Loucy (cell line): ENCODE measurements at regions not wholly inside any gene's neighbourhood (a gene's known extent, or its start where the extent isn't known, plus 50 kb on each side); places are given as distances from the start of the nearest gene placed in this dataset.
"Not testable (repeated sequence)": the region's sequence is repeated elsewhere in the genome, so short reads cannot be mapped to it uniquely, and the experiment has no call there.

Source experiments
- H2AFZ ChIP-seq: fragments of 200-600 bp; sonication (generic); 2 replicates; pipeline ENCODE4 v1.6.0; 2016; ENCODE audit warnings: antibody characterized with exemption, mild to moderate bottlenecking, low read length, moderate library complexity
- H3F3A ChIP-seq: fragments of 200-600 bp; 2 replicates; pipeline ENCODE4 v1.6.0; 2016; ENCODE audit warnings: antibody characterized with exemption, low read depth, mild to moderate bottlenecking
- H3K27me3 ChIP-seq: fragments of 200-600 bp; sonication (generic); 2 replicates; pipeline ENCODE4 v1.6.1; 2014; ENCODE audit warnings: low read length, mild to moderate bottlenecking; ENCODE audit not compliant: insufficient read depth, poor library complexity, severe bottlenecking
- H3K36me3 ChIP-seq: fragments of 200-600 bp; sonication (generic); 2 replicates; pipeline ENCODE4 v1.6.1; 2016; ENCODE audit warnings: low read length; ENCODE audit not compliant: insufficient read depth
- H3K4me1 ChIP-seq: fragments of 200-600 bp; sonication (generic); 2 replicates; pipeline ENCODE4 v1.5.1; 2014; ENCODE audit warnings: low read length, mild to moderate bottlenecking; ENCODE audit not compliant: insufficient read depth, poor library complexity, severe bottlenecking
- H3K4me2 ChIP-seq: fragments of 200-600 bp; sonication (generic); 2 replicates; pipeline ENCODE4 v1.6.0; 2014; ENCODE audit warnings: antibody characterized with exemption, low read length, low read depth, mild to moderate bottlenecking; ENCODE audit not compliant: poor library complexity, severe bottlenecking
- H3K4me3 ChIP-seq: fragments of 200-600 bp; sonication (generic); 2 replicates; pipeline ENCODE4 v1.5.1; 2014; ENCODE audit warnings: low read length, mild to moderate bottlenecking, mixed read lengths; ENCODE audit not compliant: poor library complexity, severe bottlenecking
- H3K79me2 ChIP-seq: fragments of 200-600 bp; sonication (generic); 2 replicates; pipeline ENCODE4 v1.6.1; 2014; ENCODE audit warnings: low read length; ENCODE audit not compliant: insufficient read depth
- H3K9ac ChIP-seq: fragments of 200-600 bp; sonication (generic); 2 replicates; pipeline ENCODE4 v1.6.0; 2014; ENCODE audit warnings: mild to moderate bottlenecking, low read depth, low read length, moderate library complexity; ENCODE audit not compliant: poor library complexity, severe bottlenecking
- H3K9me2 ChIP-seq: fragments of 200-600 bp; sonication (generic); replicated peaks from 2 replicates; pipeline ENCODE4 v1.6.1; 2016; ENCODE audit warnings: low read depth, low read length, mixed read lengths
- H3K9me3 ChIP-seq: fragments of 200-600 bp; sonication (generic); 2 replicates; pipeline ENCODE4 v1.6.1; 2014; ENCODE audit warnings: mild to moderate bottlenecking, antibody characterized with exemption, low read length, low read depth; ENCODE audit not compliant: insufficient read depth
- H4K20me1 ChIP-seq: fragments of 200-600 bp; sonication (generic); 2 replicates; pipeline ENCODE4 v1.6.0; 2014; ENCODE audit warnings: antibody characterized with exemption, low read length, mild to moderate bottlenecking; ENCODE audit not compliant: insufficient read depth, poor library complexity, severe bottlenecking
- CTCF ChIP-seq: fragments of 200-600 bp; sonication (generic); conservative IDR thresholded peaks from 2 replicates; pipeline ENCODE4 v1.5.1; 2014; ENCODE audit warnings: mild to moderate bottlenecking, antibody characterized with exemption, low read length
- EZH2phosphoT487 ChIP-seq: fragments of 200-600 bp; IDR thresholded peaks from 2 replicates; pipeline ENCODE4 v1.6.1; 2018; ENCODE audit warnings: antibody characterized with exemption, mild to moderate bottlenecking, moderate library complexity, borderline replicate concordance

DNA sequence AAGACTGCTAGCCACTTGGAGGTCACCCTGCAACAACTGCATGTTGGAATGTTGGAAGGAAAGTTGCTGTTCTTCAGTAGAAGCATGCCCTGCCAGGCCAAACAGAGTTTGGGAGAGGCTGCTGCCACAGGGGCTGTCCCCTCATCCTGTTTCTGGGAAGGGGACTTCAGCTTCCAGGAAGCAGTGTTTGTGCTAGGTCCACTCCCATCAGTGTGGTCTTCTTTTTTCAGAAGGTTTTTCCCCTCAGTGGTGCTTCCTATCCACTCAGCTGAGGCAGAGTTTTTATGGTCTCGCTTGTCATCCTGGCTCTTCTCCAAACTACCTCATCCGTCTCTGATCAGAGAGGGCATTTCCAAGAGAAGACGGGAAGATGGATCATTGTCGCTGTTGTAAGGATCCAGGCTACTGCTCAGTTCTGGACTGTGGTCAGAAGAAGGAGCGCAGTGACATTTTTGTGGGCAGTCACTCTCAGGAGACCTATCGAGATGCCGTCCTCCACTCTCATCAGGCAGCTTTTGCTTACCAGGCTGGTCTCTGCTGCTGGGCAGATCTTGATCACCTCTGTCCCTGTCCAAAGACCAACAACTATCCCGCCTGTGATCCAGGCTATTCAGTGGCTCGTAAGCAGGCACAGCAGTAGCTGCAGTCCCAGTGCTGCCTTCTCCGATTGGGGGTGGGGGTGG lies 97.8 kb upstream of the C5orf63 start:
- no peaks in the 10 kb centered on the region for H3K27me3 ChIP-seq
- no peak overlapping the region for H3K4me3 ChIP-seq
- H4K20me1 ChIP-seq, result no peaks in the 10 kb centered on the region
- no peaks in the 10 kb centered on the region for H3K9me2 ChIP-seq
- H2AFZ ChIP-seq, result no peak overlapping the region
- no peak overlapping the region for H3K4me2 ChIP-seq
- no peaks in the 10 kb centered on the region for H3K9me3 ChIP-seq
- TF ChIP-seq EZH2phosphoT487 (no peak), CTCF (no peak)
- no peak overlapping the region for H3K9ac ChIP-seq
- no peaks in the 10 kb centered on the region for H3K36me3 ChIP-seq
- H3K4me1 ChIP-seq, result no peaks in the 10 kb centered on the region
- no peaks in the 10 kb centered on the region for H3K79me2 ChIP-seq
- no peaks in the 10 kb centered on the region for H3F3A ChIP-seq

GRCh38 chr5:127176769-127177168 lies 103.5 kb upstream of the C5orf63 start:
- no peaks in the 10 kb centered on the region for H3F3A ChIP-seq
- no peak overlapping the region for H2AFZ ChIP-seq
- TF ChIP-seq EZH2phosphoT487 (no peak), CTCF (no peak)
- no peaks in the 10 kb centered on the region for H3K27me3 ChIP-seq
- H3K4me2 ChIP-seq, result no peak overlapping the region
- H3K9me2 ChIP-seq, result no peaks in the 10 kb centered on the region
- no peaks in the 10 kb centered on the region for H3K4me1 ChIP-seq
- no peaks in the 10 kb centered on the region for H4K20me1 ChIP-seq
- no peak overlapping the region for H3K4me3 ChIP-seq
- no peak overlapping the region for H3K9ac ChIP-seq
- no peaks in the 10 kb centered on the region for H3K79me2 ChIP-seq
- H3K36me3 ChIP-seq, result no peaks in the 10 kb centered on the region
- no peaks in the 10 kb centered on the region for H3K9me3 ChIP-seq

DNA sequence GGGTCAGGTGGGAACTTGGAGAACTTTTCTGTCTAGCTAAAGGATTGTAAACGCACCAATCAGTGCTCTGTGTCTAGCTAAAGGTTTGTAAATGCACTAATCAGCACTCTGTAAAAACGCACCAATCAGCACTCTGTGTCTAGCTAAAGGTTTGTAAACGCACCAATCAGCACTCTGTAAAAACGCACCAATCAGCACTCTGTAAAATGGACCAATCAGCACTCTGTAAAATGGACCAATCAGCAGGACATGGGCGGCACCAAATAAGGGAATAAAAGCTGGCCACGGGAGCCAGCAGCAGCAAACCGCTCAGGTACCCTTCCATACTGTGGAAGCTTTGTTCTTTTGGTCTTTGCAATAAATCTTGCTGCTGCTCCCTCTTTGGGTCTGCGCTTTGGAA lies 108.0 kb upstream of the MEGF10 start:
- H3K27me3 ChIP-seq, H3K9me3 ChIP-seq, H3K79me2 ChIP-seq, H3F3A ChIP-seq, H3K4me1 ChIP-seq, H3K36me3 ChIP-seq, H3K9ac ChIP-seq, H3K4me2 ChIP-seq, H3K9me2 ChIP-seq, H4K20me1 ChIP-seq, H2AFZ ChIP-seq, H3K4me3 ChIP-seq: not testable (repeated sequence)

DNA sequence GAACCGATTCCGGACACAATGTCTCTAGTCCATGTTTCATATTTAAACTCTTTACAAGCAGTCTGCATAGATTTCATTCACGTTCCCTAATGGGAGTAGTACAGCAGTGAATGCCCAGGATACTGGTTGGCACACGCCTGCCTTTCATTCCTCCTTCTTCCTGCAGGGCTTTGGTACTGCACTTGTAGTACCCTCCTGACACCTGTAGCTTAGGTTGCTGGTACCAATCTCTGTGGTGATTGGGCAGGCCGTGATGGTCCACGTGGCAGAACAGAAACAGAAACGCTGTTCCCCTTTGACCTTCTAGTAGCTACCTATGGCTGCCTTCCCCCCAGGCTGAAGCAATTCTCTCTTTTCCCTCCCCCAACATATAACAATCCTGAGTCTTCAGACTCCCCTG lies 107.3 kb upstream of the MEGF10 start:
- Histone ChIP-seq H4K20me1 (no peaks in the 10 kb centered on the region), H3F3A (no peaks in the 10 kb centered on the region), H3K9me2 (no peaks in the 10 kb centered on the region), H3K27me3 (no peaks in the 10 kb centered on the region), H3K79me2 (no peaks in the 10 kb centered on the region), H3K9ac (no peak overlapping the region), H2AFZ (no peak overlapping the region), H3K9me3 (no peaks in the 10 kb centered on the region), H3K4me1 (no peaks in the 10 kb centered on the region), H3K4me2 (no peak overlapping the region), H3K4me3 (no peak overlapping the region), H3K36me3 (no peaks in the 10 kb centered on the region)
- no peak for TF ChIP-seq EZH2phosphoT487
- no peak for TF ChIP-seq CTCF
